ENCODE measurements at regions not wholly inside any gene's neighbourhood (a gene's known extent, or its start where the extent isn't known, plus 50 kb on each side); places are given as distances from the start of the nearest gene placed in this dataset.

- no peak for TF ChIP-seq CTCF (IDR thresholded peaks at IDR 0.05; ENCODE audit: poor library complexity)
- no peak for TF ChIP-seq EZH2 (IDR thresholded peaks at IDR 0.05; ENCODE audit: borderline replicate concordance)
- TF ChIP-seq EZH2phosphoT487 (IDR thresholded peaks at IDR 0.05; ENCODE audit: low read depth, severe bottlenecking, unreplicated experiment), result no peak
These were observed 402.9 kb upstream of the SOX5 start for GRCh38 chr12:24352363-24352762.
